IPS-15b (cell line): ENCODE measurements at regions not wholly inside any gene's neighbourhood (a gene's known extent, or its start where the extent isn't known, plus 50 kb on each side); places are given as distances from the start of the nearest gene placed in this dataset.

Experiments
- H3K27me3 ChIP-seq: one replicate; pipeline ENCODE4 v1.6.1; 2013; ENCODE audit warnings: low read length; ENCODE audit not compliant: control insufficient read depth, insufficient read depth
- H3K36me3 ChIP-seq: one replicate; pipeline ENCODE4 v1.6.1; 2013; ENCODE audit warnings: low read length; ENCODE audit not compliant: control insufficient read depth, insufficient read depth
- H3K4me1 ChIP-seq: one replicate; pipeline ENCODE4 v1.6.1; 2013; ENCODE audit warnings: mild to moderate bottlenecking, low read length; ENCODE audit not compliant: control insufficient read depth, insufficient read depth
- H3K4me3 ChIP-seq: one replicate; pipeline ENCODE4 v1.5.1; 2013; ENCODE audit warnings: low read depth, low read length
- H3K9ac ChIP-seq: one replicate; pipeline ENCODE4 v1.6.1; 2013; ENCODE audit warnings: low read depth, mild to moderate bottlenecking, low read length
- H3K9me3 ChIP-seq: one replicate; pipeline ENCODE4 v1.6.1; 2013; ENCODE audit warnings: mild to moderate bottlenecking, low read length; ENCODE audit not compliant: control insufficient read depth, insufficient read depth

GRCh38 chr13:74922963-74923362, 559.0 kb downstream of the TBC1D4 start:
- H3K4me1 ChIP-seq, result no peaks in the 10 kb centered on the region
- H3K4me3 ChIP-seq, result no peak overlapping the region
- no peaks in the 10 kb centered on the region for H3K36me3 ChIP-seq
- H3K9me3 ChIP-seq, result no peaks in the 10 kb centered on the region
- no peaks in the 10 kb centered on the region for H3K27me3 ChIP-seq
- H3K9ac ChIP-seq, result no peak overlapping the region

- Histone ChIP-seq H3K9ac (no peak overlapping the region), H3K4me3 (no peak overlapping the region), H3K4me1 (no peaks in the 10 kb centered on the region), H3K36me3 (no peaks in the 10 kb centered on the region), H3K27me3 (no peaks in the 10 kb centered on the region), H3K9me3 (no peaks in the 10 kb centered on the region)
Measured at GRCh38 chr13:74921326-74921725, 560.6 kb downstream of the TBC1D4 start.

GRCh38 chr13:74920920-74921319, 561.0 kb downstream of the TBC1D4 start:
- Histone ChIP-seq H3K9me3 (no peaks in the 10 kb centered on the region), H3K27me3 (no peaks in the 10 kb centered on the region), H3K36me3 (no peaks in the 10 kb centered on the region), H3K4me1 (no peaks in the 10 kb centered on the region), H3K9ac (no peak overlapping the region), H3K4me3 (no peak overlapping the region)

DNA sequence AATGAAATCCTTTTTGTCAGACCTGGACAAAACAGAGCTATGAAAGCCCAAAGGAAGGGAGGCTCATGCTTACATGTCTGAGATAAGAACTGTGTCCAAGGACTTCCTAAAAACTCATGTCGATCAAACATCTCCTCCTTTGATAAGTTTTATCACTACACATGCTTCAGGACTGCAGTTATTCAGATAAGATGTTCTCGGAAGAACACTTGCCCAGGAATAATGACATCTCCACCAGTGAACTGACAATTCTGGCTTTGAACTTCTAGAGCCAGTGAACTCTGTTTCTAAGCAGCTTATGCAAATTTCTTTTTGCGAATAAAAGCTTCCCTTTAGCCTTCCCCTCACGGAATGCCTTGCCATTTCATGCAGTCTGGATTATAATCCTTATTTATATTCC, 561.6 kb downstream of the TBC1D4 start:
- Histone ChIP-seq H3K4me3 (no peak overlapping the region), H3K27me3 (no peaks in the 10 kb centered on the region), H3K9me3 (no peaks in the 10 kb centered on the region), H3K4me1 (no peaks in the 10 kb centered on the region), H3K9ac (no peak overlapping the region), H3K36me3 (no peaks in the 10 kb centered on the region)

GRCh38 chr13:74919914-74920313, 562.1 kb downstream of the TBC1D4 start:
- Histone ChIP-seq H3K27me3 (no peaks in the 10 kb centered on the region), H3K4me1 (no peaks in the 10 kb centered on the region), H3K9me3 (no peaks in the 10 kb centered on the region), H3K4me3 (no peak overlapping the region), H3K36me3 (no peaks in the 10 kb centered on the region), H3K9ac (no peak overlapping the region)

GRCh38 chr13:74912898-74913297, 569.1 kb downstream of the TBC1D4 start:
- Histone ChIP-seq H3K9me3 (no peaks in the 10 kb centered on the region), H3K27me3 (no peaks in the 10 kb centered on the region), H3K4me1 (no peaks in the 10 kb centered on the region), H3K36me3 (no peaks in the 10 kb centered on the region), H3K4me3 (no peak overlapping the region), H3K9ac (no peak overlapping the region)

GRCh38 chr13:74910415-74910814, 571.6 kb downstream of the TBC1D4 start:
- Histone ChIP-seq H3K27me3 (no peaks in the 10 kb centered on the region), H3K9ac (no peak overlapping the region), H3K36me3 (no peaks in the 10 kb centered on the region), H3K9me3 (no peaks in the 10 kb centered on the region), H3K4me3 (no peak overlapping the region), H3K4me1 (no peaks in the 10 kb centered on the region)

- no peaks in the 10 kb centered on the region for H3K9me3 ChIP-seq
- no peaks in the 10 kb centered on the region for H3K4me1 ChIP-seq
- no peak overlapping the region for H3K4me3 ChIP-seq
- no peak overlapping the region for H3K9ac ChIP-seq
- H3K27me3 ChIP-seq, result no peaks in the 10 kb centered on the region
- no peaks in the 10 kb centered on the region for H3K36me3 ChIP-seq
Measured at GRCh38 chr13:74907788-74908187, 574.2 kb downstream of the TBC1D4 start.

- no peak overlapping the region for H3K4me3 ChIP-seq
- H3K9me3 ChIP-seq, result no peaks in the 10 kb centered on the region
- no peaks in the 10 kb centered on the region for H3K4me1 ChIP-seq
- no peaks in the 10 kb centered on the region for H3K36me3 ChIP-seq
- no peak overlapping the region for H3K9ac ChIP-seq
- H3K27me3 ChIP-seq, result no peaks in the 10 kb centered on the region
Measured at GRCh38 chr13:74904556-74904955, 577.4 kb downstream of the TBC1D4 start.

DNA sequence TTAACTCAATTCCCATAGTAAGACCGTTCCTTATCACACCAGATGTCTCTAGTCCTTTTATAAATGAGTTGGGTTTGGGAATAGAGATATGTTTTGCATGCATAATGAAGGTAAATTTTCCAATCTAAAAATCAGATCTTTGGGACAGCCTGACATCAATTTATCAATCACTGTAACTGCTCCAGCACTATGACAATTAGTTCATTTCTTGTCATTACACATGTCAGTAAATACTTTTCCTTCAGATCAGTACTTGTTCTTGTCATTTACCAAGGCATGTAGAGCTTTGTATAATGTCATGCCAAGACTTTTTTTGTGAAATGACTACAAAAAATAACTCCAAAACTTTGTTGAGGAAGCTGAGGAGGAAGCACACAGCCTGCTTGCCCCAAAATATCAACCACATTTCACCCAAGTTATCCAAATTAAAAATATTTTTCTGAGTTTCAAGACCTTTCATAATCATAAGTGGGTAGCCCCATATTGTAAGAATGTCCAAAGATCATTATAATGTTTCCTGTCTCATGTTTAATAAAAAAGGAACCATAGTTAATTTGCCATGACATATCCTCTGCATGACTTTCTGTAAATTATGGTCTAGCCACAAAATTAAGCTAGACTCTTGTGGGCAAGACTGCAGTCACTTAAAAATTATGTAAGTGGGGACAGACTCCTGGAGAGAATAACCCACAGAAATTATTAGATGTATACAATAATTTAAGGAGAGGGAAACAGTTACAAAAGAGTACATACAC, 586.8 kb downstream of the TBC1D4 start:
- Histone ChIP-seq H3K27me3 (no peaks in the 10 kb centered on the region), H3K9ac (no peak overlapping the region), H3K36me3 (no peaks in the 10 kb centered on the region), H3K4me3 (no peak overlapping the region), H3K4me1 (no peaks in the 10 kb centered on the region), H3K9me3 (no peaks in the 10 kb centered on the region)

DNA sequence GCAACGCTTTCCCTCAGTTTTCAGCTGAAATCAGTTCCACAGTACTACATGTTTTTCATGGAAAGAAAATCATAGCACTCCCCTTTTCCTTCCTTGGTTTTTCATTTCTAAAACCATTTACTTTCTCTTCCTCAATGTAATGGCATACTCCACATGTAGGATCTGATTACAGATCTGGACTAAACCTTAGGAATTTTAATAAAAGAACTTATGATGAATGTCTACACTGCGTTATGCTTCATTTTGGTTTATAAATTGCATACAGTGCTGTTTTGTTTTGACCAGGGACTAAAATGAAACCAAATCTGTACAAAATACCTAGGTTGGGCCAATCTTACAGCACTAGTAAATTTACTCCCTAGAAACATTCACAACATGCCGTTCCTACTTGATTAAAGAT, 589.9 kb downstream of the TBC1D4 start:
- Histone ChIP-seq H3K9me3 (no peaks in the 10 kb centered on the region), H3K4me1 (no peaks in the 10 kb centered on the region), H3K36me3 (no peaks in the 10 kb centered on the region), H3K4me3 (no peak overlapping the region), H3K9ac (no peak overlapping the region), H3K27me3 (no peaks in the 10 kb centered on the region)

DNA sequence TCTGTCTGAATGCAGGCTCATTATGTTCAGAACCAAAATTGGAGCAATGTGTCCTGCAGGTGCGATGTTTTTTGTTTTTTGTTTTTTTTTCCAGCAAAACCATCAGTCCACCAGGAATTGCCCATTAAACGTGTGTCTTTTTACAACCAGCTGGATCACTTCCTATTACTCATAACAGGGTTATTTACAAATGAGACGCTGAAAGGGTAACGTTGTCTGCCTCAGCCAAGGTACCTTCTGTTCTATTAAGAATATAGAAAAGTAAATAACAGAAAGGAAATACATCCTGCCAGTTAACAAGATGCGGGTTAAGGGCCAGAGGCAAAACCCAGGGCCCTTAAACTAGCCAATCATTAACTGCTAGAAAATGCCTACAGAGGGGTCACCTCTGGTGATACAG, 590.4 kb downstream of the TBC1D4 start:
- Histone ChIP-seq H3K36me3 (no peaks in the 10 kb centered on the region), H3K4me1 (no peaks in the 10 kb centered on the region), H3K27me3 (no peaks in the 10 kb centered on the region), H3K9ac (no peak overlapping the region), H3K4me3 (no peak overlapping the region), H3K9me3 (no peaks in the 10 kb centered on the region)
